Lower lobe of right lung (tissue), 2 donors: ENCODE measurements at regions not wholly inside any gene's neighbourhood (a gene's known extent, or its start where the extent isn't known, plus 50 kb on each side); places are given as distances from the start of the nearest gene placed in this dataset.
A peak's percentile ranks its signal among the peaks of the same experiment; 100 is the strongest.

Experiments used
- ATAC-seq, 2 donors: fragments of 200-7000 bp; cut with Tn5 transposase; one replicate each; pipeline ENCODE4 v1.9.1; 2020 to 2022; ENCODE audit warnings: mild to moderate bottlenecking in 2 of 2, moderate library complexity in 2 of 2
- DNase-seq: peaks from one replicate; pipeline ENCODE4 v3.0.0-alpha.2; 2020
- H3K27ac ChIP-seq: fragments of 200-600 bp; one replicate; pipeline ENCODE4 v1.8.0; 2022
- H3K27me3 ChIP-seq: fragments of 200-600 bp; one replicate; pipeline ENCODE4 v1.8.0; 2022; ENCODE audit warnings: low read depth
- H3K36me3 ChIP-seq: fragments of 200-600 bp; one replicate; pipeline ENCODE4 v1.8.0; 2022; ENCODE audit warnings: mild to moderate bottlenecking
- H3K4me1 ChIP-seq: fragments of 200-600 bp; one replicate; pipeline ENCODE4 v1.8.0; 2022
- H3K4me3 ChIP-seq: fragments of 200-600 bp; one replicate; pipeline ENCODE4 v1.8.0; 2022; ENCODE audit warnings: mild to moderate bottlenecking
- H3K9me3 ChIP-seq: fragments of 200-600 bp; one replicate; pipeline ENCODE4 v1.8.0; 2022
- intact Hi-C: fragments of 100-400 bp; cut with DNase I; formaldehyde crosslinking; loops from one replicate; pipeline ENCODE4 v1.11.0; 2022
- TF ChIP-seq, protein P1 (sequence below): fragments of 200-600 bp; IDR thresholded peaks from one replicate; pipeline ENCODE4 v1.8.0; 2022; ENCODE audit warnings: antibody characterized with exemption, mild to moderate bottlenecking
- donor health status: DM: no; HTN: yes; CAD: no; lungs with severe emphysema.

DNA sequence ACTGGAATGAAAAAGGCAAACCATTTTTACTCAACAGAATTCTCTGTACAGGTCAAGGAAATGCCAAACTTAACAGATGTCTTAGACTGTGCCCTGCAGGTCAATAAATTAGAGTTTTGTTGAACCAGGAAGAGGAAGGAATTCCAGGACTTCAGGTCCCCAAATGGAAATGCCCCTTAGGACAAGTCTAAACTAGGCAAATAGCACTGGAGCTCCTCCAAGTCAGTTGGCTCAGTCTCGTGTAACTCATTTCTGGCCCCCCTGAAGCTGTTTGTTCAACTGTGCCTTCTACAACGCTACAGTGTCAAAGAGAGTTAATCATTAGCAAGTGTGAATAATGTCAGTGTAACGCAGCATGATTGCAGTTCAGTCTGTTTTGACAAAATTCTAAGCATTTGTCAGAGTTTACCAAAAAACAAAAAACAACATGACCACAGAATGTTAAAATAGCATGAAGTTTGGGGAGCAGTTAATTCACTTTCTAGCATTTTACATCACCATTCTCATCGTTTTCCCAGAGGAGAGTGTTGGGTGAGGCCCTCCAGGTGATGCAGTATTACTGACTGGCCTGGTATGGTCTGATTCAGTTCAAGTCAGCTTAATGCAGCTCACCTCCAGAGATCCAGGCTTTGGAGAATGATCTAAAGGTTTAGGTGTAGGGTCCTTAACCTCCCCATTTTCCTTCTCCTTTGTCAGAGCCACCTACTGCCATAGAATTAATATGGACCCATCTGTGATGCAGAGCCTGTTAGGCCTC lies 108.1 kb downstream of the AQP4 start:
- intact Hi-C loops = no loop called here
- DNase-seq = no peak
- peak; percentile 59 to 87 for ATAC-seq
- no peaks in the 10 kb centered on the region for H3K27me3 ChIP-seq
- no peak overlapping the region for H3K4me3 ChIP-seq
- H3K27ac ChIP-seq = no peak overlapping the region
- H3K36me3 ChIP-seq = no peaks in the 10 kb centered on the region
- no peaks in the 10 kb centered on the region for H3K4me1 ChIP-seq
- TF ChIP-seq, protein P1, sequence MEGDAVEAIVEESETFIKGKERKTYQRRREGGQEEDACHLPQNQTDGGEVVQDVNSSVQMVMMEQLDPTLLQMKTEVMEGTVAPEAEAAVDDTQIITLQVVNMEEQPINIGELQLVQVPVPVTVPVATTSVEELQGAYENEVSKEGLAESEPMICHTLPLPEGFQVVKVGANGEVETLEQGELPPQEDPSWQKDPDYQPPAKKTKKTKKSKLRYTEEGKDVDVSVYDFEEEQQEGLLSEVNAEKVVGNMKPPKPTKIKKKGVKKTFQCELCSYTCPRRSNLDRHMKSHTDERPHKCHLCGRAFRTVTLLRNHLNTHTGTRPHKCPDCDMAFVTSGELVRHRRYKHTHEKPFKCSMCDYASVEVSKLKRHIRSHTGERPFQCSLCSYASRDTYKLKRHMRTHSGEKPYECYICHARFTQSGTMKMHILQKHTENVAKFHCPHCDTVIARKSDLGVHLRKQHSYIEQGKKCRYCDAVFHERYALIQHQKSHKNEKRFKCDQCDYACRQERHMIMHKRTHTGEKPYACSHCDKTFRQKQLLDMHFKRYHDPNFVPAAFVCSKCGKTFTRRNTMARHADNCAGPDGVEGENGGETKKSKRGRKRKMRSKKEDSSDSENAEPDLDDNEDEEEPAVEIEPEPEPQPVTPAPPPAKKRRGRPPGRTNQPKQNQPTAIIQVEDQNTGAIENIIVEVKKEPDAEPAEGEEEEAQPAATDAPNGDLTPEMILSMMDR = no peak
- no peaks in the 10 kb centered on the region for H3K9me3 ChIP-seq

DNA sequence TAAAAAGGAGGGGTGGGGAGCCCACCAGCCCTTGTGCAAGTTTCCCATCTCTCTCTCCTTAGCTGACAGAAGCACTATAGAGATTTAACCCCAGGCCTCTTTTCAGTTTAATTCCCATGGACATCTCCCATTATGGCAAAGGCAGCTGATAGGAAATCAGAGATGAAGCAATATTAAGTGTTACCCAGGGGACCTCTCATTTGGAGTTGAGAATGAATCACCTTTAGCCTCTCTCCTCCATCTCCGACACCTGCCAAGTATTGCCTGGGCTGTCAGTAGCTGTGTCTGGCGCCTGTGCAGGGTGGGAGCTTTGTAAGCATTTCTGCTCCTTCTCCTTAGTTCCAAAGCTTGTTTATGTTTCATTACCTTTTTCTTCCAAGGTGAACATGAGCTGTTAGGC lies 109.0 kb downstream of the AQP4 start:
- DNase-seq = no peak
- TF ChIP-seq, protein P1 = no peak
- no peaks in the 10 kb centered on the region for H3K9me3 ChIP-seq
- no peak overlapping the region for H3K4me3 ChIP-seq
- H3K4me1 ChIP-seq = no peaks in the 10 kb centered on the region
- intact Hi-C loops = no loop called here
- no peak overlapping the region for H3K27ac ChIP-seq
- peak in 1 of 2 donors; percentile 50 for ATAC-seq
- no peaks in the 10 kb centered on the region for H3K27me3 ChIP-seq
- no peaks in the 10 kb centered on the region for H3K36me3 ChIP-seq

DNA sequence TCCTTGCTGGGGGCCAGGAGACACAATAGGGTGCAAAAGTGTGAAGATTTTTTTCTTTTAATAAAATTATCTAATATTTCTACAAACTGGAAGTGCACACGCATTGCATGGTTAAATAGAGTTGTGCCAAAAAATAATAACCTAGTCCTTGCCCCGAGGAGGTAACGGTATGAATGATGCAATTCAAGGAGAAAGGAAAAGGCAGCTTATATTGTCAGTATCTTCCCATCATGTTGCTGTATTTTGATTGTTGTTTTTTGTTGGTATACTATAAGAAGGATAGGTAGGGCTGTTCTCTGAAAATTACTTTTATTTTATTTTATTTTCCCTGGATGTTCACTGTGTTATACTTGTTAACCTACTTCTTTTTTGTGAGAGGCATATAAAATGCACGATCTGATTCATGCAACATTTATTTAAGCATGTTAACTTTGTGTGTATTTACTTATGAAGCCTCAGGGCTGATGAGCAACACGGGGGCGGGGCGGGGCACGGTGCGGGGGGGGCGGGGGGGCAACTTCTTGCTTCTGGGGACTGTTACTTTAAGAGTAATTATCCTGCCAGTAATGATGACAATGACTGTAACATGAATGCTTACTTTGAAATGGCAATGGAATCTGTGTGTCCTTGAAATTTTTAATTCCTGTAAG lies 118.6 kb downstream of the AQP4 start:
- Histone ChIP-seq H3K9me3 (no peaks in the 10 kb centered on the region), H3K27me3 (no peaks in the 10 kb centered on the region), H3K4me3 (no peak overlapping the region), H3K27ac (no peak overlapping the region), H3K36me3 (no peaks in the 10 kb centered on the region), H3K4me1 (peaks cover 9% of the 10 kb centered on the region)
- DNase-seq = no peak
- ATAC-seq = no peak
- intact Hi-C loops = no loop called here
- TF ChIP-seq, protein P1 = no peak

DNA sequence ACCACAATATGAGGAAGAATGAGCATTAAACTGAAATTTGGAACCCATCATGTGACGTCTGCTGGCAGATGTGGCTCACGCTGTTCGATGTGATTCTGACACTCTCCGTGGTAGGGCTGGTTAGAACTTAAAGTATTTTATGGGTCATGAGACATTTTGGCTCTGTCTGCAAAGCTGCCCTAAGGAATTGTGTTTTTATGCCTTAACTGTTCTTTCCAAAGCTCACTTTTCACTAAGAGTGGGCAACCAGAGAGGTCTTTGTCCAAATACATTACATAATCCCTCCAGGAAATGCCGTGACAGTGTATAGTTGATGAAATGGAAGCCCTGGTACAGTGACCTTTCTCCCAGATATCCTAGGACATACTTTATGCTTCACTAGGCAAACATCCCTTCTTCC lies 119.1 kb downstream of the AQP4 start:
- intact Hi-C loops = no loop called here
- DNase-seq = no peak
- TF ChIP-seq, protein P1 = no peak
- H3K36me3 ChIP-seq = no peaks in the 10 kb centered on the region
- H3K27ac ChIP-seq = no peak overlapping the region
- H3K27me3 ChIP-seq = no peaks in the 10 kb centered on the region
- H3K9me3 ChIP-seq = no peaks in the 10 kb centered on the region
- H3K4me3 ChIP-seq = no peak overlapping the region
- peak; percentile 21 to 60 for ATAC-seq
- H3K4me1 ChIP-seq = peaks cover 9% of the 10 kb centered on the region

- intact Hi-C loops = no loop called here
- no peak for DNase-seq
- TF ChIP-seq, protein P1 = no peak
- ATAC-seq = no peak
- Histone ChIP-seq H3K27ac (no peak overlapping the region), H3K4me1 (peaks cover 9% of the 10 kb centered on the region), H3K9me3 (no peaks in the 10 kb centered on the region), H3K27me3 (no peaks in the 10 kb centered on the region), H3K36me3 (no peaks in the 10 kb centered on the region), H3K4me3 (no peak overlapping the region)
Observed at GRCh38 chr18:26745288-26746181, 120.0 kb downstream of the AQP4 start.
